Fibroblast of skin of right biceps (primary cell): ENCODE measurements at regions not wholly inside any gene's neighbourhood (a gene's known extent, or its start where the extent isn't known, plus 50 kb on each side); places are given as distances from the start of the nearest gene placed in this dataset.

Source experiments
- DNase-seq: peaks from one replicate; pipeline ENCODE4 v3.0.0-alpha.2; 2013

- DNase-seq: no peak
Measured at GRCh38 chr18:47528343-47528742, 276.9 kb upstream of the SKOR2 start.

- no peak for DNase-seq
Measured at GRCh38 chr18:47526147-47526546, 274.7 kb upstream of the SKOR2 start.

GRCh38 chr18:47522359-47522758 is 270.9 kb upstream of the SKOR2 start:
- no peak for DNase-seq

GRCh38 chr18:47520263-47520662 is 268.8 kb upstream of the SKOR2 start:
- no peak for DNase-seq

- DNase-seq: no peak
Measured at GRCh38 chr18:47519706-47520105, 268.2 kb upstream of the SKOR2 start.

- DNase-seq: no peak
Measured at GRCh38 chr18:47519277-47519676, 267.8 kb upstream of the SKOR2 start.

- DNase-seq: no peak
Measured at GRCh38 chr18:47513614-47514013, 262.2 kb upstream of the SKOR2 start.

- DNase-seq: no peak
Measured at GRCh38 chr18:47512726-47513435, 261.4 kb upstream of the SKOR2 start.

- no peak for DNase-seq
Measured at GRCh38 chr18:47512056-47512455, 260.6 kb upstream of the SKOR2 start.

GRCh38 chr18:47510831-47511230 is 259.4 kb upstream of the SKOR2 start:
- no peak for DNase-seq

GRCh38 chr18:47507651-47508050 is 256.2 kb upstream of the SKOR2 start:
- DNase-seq: no peak

- DNase-seq: no peak
Measured at GRCh38 chr18:47506897-47507296, 255.4 kb upstream of the SKOR2 start.

- DNase-seq: peak; percentile 1
Measured at GRCh38 chr18:47501946-47502345, 250.5 kb upstream of the SKOR2 start.

- DNase-seq: no peak
Measured at GRCh38 chr18:47500930-47501329, 249.5 kb upstream of the SKOR2 start.

GRCh38 chr18:47492691-47493090 is 241.2 kb upstream of the SKOR2 start:
- DNase-seq: peak; percentile 6

- peak; percentile 26 for DNase-seq
Measured at GRCh38 chr18:47490882-47491281, 239.4 kb upstream of the SKOR2 start.

- no peak for DNase-seq
Measured at GRCh38 chr18:47485221-47485797, 233.8 kb upstream of the SKOR2 start.

- no peak for DNase-seq
Measured at GRCh38 chr18:47484068-47484467, 232.6 kb upstream of the SKOR2 start.

GRCh38 chr18:47480166-47480565 is 228.7 kb upstream of the SKOR2 start:
- no peak for DNase-seq

GRCh38 chr18:47471784-47472183 is 220.3 kb upstream of the SKOR2 start:
- DNase-seq: no peak

GRCh38 chr18:47470941-47471340 is 219.5 kb upstream of the SKOR2 start:
- DNase-seq: no peak

- DNase-seq: no peak
Measured at GRCh38 chr18:47469576-47469975, 218.1 kb upstream of the SKOR2 start.

GRCh38 chr18:47461977-47462376 is 210.5 kb upstream of the SKOR2 start:
- no peak for DNase-seq

- no peak for DNase-seq
Measured at GRCh38 chr18:47461406-47461948, 210.0 kb upstream of the SKOR2 start.

- DNase-seq: no peak
Measured at GRCh38 chr18:47458483-47458882, 207.0 kb upstream of the SKOR2 start.
